Smooth muscle cell (in vitro differentiated cells): ENCODE measurements at regions not wholly inside any gene's neighbourhood (a gene's known extent, or its start where the extent isn't known, plus 50 kb on each side); places are given as distances from the start of the nearest gene placed in this dataset.
A peak's percentile ranks its signal among the peaks of the same experiment; 100 is the strongest.

Experiments
- DNase-seq: peaks from one replicate; lab custom pipeline; 2025; ENCODE audit not compliant: unreplicated experiment; lab: John Stamatoyannopoulos, UW
- H2AFZ ChIP-seq: fragments of 200-600 bp; sonication (generic); 2 replicates; pipeline ENCODE4 v1.6.0; 2016; ENCODE audit warnings: antibody characterized with exemption, low read depth, mild to moderate bottlenecking
- H3F3A ChIP-seq: fragments of 200-600 bp; sonication (generic); 2 replicates; pipeline ENCODE4 v1.6.0; 2017; ENCODE audit warnings: antibody characterized with exemption, low read depth
- H3K27ac ChIP-seq: fragments of 200-600 bp; sonication (generic); 2 replicates; pipeline ENCODE4 v1.5.1; 2016; ENCODE audit warnings: low read depth, mild to moderate bottlenecking
- H3K27me3 ChIP-seq: fragments of 200-600 bp; sonication (generic); 2 replicates; pipeline ENCODE4 v1.6.1; 2016; ENCODE audit warnings: low read depth, mild to moderate bottlenecking
- H3K36me3 ChIP-seq: fragments of 200-600 bp; sonication (generic); 2 replicates; pipeline ENCODE4 v1.5.1; 2016; ENCODE audit warnings: low read depth
- H3K4me1 ChIP-seq: fragments of 200-600 bp; sonication (generic); 2 replicates; pipeline ENCODE4 v1.5.1; 2016; ENCODE audit warnings: low read depth
- H3K4me2 ChIP-seq: fragments of 200-600 bp; sonication (generic); 2 replicates; pipeline ENCODE4 v1.6.0; 2016; ENCODE audit warnings: mild to moderate bottlenecking
- H3K4me3 ChIP-seq: fragments of 200-600 bp; sonication (generic); 2 replicates; pipeline ENCODE4 v1.5.1; 2016; ENCODE audit warnings: mild to moderate bottlenecking
- H3K79me2 ChIP-seq: fragments of 200-600 bp; sonication (generic); 2 replicates; pipeline ENCODE4 v1.6.0; 2016; ENCODE audit warnings: low read depth, mild to moderate bottlenecking
- H3K9ac ChIP-seq: fragments of 200-600 bp; sonication (generic); 2 replicates; pipeline ENCODE4 v1.6.0; 2016; ENCODE audit warnings: low read depth
- H3K9me3 ChIP-seq: fragments of 200-600 bp; sonication (generic); replicated peaks from 2 replicates; pipeline ENCODE4 v1.5.1; 2016; ENCODE audit warnings: low read depth
- H4K20me1 ChIP-seq: fragments of 200-600 bp; sonication (generic); 2 replicates; pipeline ENCODE4 v1.6.0; 2016; ENCODE audit warnings: low read depth
- whole genome bisulfite sequencing: methylation state at CpG from one replicate; pipeline ENCODE4 v1.1.7; 2016; ENCODE audit warnings: low lambda C conversion rate; 5-methylcytosine and 5-hydroxymethylcytosine counted together
- TF ChIP-seq, protein P1 (sequence below): fragments of 200-600 bp; sonication (generic); IDR thresholded peaks from 2 replicates; pipeline ENCODE4 v1.5.1; 2017; ENCODE audit warnings: borderline replicate concordance, mild to moderate bottlenecking, antibody characterized with exemption; ENCODE audit not compliant: insufficient read depth, poor library complexity, severe bottlenecking

DNA sequence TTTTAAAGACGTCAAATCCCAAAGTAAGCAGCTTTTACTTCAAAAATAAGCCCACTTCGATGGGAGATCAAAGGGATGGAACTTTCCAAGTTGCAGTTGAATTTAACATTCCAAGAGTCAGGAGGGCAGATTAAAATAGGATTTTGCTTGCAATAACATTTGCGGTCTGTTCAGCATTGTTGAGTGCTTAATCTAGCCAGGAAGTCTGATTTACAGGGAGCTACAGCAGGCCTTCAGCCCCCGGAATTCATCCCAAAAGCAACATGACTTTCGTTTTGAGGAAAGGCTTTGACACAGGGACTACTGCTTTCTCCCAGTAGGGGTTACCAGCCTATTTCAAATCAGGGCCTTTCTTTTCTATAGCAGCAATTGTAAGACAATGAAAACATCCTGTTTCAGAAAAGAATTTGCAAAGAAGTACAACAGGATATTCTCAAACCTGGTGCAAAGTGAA, 279.6 kb upstream of the PITRM1 start:
- Histone ChIP-seq H3K27ac (peak overlapping the region; percentile 95), H4K20me1 (no peaks in the 10 kb centered on the region), H3K4me2 (peak overlapping the region; percentile 82), H3K36me3 (no peaks in the 10 kb centered on the region), H3K4me1 (peaks cover 19% of the 10 kb centered on the region), H3F3A (peaks cover 19% of the 10 kb centered on the region), H3K4me3 (peak overlapping the region; percentile 26), H3K9me3 (no peaks in the 10 kb centered on the region), H3K27me3 (no peaks in the 10 kb centered on the region), H3K79me2 (no peaks in the 10 kb centered on the region), H3K9ac (peak overlapping the region; percentile 70), H2AFZ (no peak overlapping the region)
- WGBS: 12% methylated on average over 5 of the region's 5 CpGs
- no peak for DNase-seq
- TF ChIP-seq, protein P1, sequence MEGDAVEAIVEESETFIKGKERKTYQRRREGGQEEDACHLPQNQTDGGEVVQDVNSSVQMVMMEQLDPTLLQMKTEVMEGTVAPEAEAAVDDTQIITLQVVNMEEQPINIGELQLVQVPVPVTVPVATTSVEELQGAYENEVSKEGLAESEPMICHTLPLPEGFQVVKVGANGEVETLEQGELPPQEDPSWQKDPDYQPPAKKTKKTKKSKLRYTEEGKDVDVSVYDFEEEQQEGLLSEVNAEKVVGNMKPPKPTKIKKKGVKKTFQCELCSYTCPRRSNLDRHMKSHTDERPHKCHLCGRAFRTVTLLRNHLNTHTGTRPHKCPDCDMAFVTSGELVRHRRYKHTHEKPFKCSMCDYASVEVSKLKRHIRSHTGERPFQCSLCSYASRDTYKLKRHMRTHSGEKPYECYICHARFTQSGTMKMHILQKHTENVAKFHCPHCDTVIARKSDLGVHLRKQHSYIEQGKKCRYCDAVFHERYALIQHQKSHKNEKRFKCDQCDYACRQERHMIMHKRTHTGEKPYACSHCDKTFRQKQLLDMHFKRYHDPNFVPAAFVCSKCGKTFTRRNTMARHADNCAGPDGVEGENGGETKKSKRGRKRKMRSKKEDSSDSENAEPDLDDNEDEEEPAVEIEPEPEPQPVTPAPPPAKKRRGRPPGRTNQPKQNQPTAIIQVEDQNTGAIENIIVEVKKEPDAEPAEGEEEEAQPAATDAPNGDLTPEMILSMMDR: peak; percentile 13

DNA sequence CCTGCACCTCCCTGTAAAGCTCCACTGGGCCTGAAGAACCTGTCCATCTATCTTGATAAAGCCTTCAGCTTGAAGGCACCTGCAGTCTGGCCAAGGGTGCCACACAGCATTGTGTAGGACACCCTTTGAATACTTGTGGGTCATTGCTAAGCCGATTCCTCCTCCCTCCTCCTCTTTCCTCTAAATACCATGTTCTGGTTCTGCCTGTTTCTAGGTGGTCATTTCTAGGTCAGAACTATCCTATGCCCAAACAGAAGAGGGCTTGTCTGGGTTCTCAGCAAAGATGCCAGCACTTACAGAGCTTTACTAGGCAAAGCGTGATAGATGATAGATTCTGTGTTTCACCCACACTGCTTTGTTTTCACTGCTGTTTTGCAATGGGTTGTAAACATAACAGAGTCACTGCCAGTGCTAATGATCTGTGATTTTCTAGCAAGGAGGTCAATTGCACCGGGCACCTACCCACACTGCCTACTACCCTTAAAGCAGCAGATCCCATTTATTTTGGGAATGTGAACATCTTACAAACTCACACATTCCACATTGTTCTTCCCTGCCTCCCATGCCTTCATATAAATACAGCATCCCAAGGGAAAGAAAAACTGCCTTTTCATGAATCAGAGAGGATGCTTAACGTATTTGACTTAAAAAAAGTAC, 279.1 kb upstream of the PITRM1 start:
- no peaks in the 10 kb centered on the region for H3K36me3 ChIP-seq
- H3K9ac ChIP-seq: no peak overlapping the region
- DNase-seq: no peak
- no peaks in the 10 kb centered on the region for H3K27me3 ChIP-seq
- H3K4me2 ChIP-seq: peak overlapping the region; percentile 82
- WGBS: 32% methylated on average over 4 of the region's 4 CpGs
- peaks cover 19% of the 10 kb centered on the region for H3K4me1 ChIP-seq
- peaks cover 19% of the 10 kb centered on the region for H3F3A ChIP-seq
- H3K27ac ChIP-seq: peak overlapping the region; percentile 95
- TF ChIP-seq, protein P1: no peak
- H4K20me1 ChIP-seq: no peaks in the 10 kb centered on the region
- no peak overlapping the region for H3K4me3 ChIP-seq
- H3K9me3 ChIP-seq: no peaks in the 10 kb centered on the region
- no peak overlapping the region for H2AFZ ChIP-seq
- no peaks in the 10 kb centered on the region for H3K79me2 ChIP-seq

DNA sequence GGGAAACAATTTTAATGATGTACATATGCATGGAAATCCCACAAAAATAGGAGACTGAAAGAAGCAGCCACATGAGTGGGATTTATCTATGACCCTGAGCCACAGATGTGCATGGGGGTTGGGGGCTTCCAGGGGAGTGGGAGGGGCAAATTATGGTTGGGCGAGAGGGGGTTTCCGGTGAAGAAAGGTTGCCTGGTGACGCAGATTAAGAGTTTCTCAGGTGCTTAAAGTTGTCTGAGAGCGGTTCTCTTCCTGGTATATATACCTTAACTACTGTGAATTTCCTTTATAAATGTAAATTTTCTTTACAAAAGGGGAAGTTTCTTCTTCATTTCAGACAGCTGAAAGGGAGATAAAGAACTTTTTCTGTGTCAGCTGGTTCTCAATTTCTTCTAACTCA, 273.6 kb upstream of the PITRM1 start:
- H3K4me1 ChIP-seq: no peaks in the 10 kb centered on the region
- 95% methylated on average over 4 of the region's 4 CpGs for WGBS
- no peaks in the 10 kb centered on the region for H4K20me1 ChIP-seq
- no peak overlapping the region for H3K9ac ChIP-seq
- no peaks in the 10 kb centered on the region for H3K79me2 ChIP-seq
- no peaks in the 10 kb centered on the region for H3F3A ChIP-seq
- no peak overlapping the region for H3K4me2 ChIP-seq
- no peak overlapping the region for H3K4me3 ChIP-seq
- no peak overlapping the region for H3K27ac ChIP-seq
- DNase-seq: no peak
- H3K27me3 ChIP-seq: no peaks in the 10 kb centered on the region
- no peak overlapping the region for H2AFZ ChIP-seq
- no peaks in the 10 kb centered on the region for H3K36me3 ChIP-seq
- TF ChIP-seq, protein P1: no peak
- H3K9me3 ChIP-seq: no peaks in the 10 kb centered on the region

DNA sequence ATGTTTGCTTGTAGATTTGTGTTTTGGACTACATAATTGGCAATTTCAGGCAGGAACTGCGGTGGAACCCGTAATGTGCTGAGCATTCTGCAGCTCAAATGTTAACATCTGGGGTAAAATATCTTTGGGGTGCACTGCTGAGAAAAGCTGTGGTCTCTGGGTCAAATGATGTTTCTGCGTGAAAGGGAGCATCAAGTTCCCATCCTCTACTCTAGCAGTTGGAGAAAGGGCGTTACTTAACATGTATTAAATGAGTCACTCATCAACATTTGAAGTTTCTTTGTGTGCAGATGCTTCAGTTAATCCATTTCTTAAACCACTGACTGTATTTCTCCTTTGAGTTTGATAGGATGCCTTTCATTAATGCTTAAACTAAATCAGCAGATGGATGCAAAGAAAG, 273.1 kb upstream of the PITRM1 start:
- no peaks in the 10 kb centered on the region for H3K36me3 ChIP-seq
- H2AFZ ChIP-seq: no peak overlapping the region
- DNase-seq: no peak
- no peaks in the 10 kb centered on the region for H4K20me1 ChIP-seq
- H3K27me3 ChIP-seq: no peaks in the 10 kb centered on the region
- no peak overlapping the region for H3K27ac ChIP-seq
- WGBS: 77% methylated on average over 4 of the region's 4 CpGs
- H3K4me2 ChIP-seq: no peak overlapping the region
- H3K9ac ChIP-seq: no peak overlapping the region
- H3K4me3 ChIP-seq: no peak overlapping the region
- H3F3A ChIP-seq: no peaks in the 10 kb centered on the region
- TF ChIP-seq, protein P1: no peak
- no peaks in the 10 kb centered on the region for H3K79me2 ChIP-seq
- no peaks in the 10 kb centered on the region for H3K9me3 ChIP-seq
- no peaks in the 10 kb centered on the region for H3K4me1 ChIP-seq
